GM13976 (cell line): ENCODE measurements at regions not wholly inside any gene's neighbourhood (a gene's known extent, or its start where the extent isn't known, plus 50 kb on each side); places are given as distances from the start of the nearest gene placed in this dataset.
"Not testable (repeated sequence)": the region's sequence is repeated elsewhere in the genome, so short reads cannot be mapped to it uniquely, and the experiment has no call there.

ENCODE experiments used
- DNase-seq: peaks from one replicate; pipeline ENCODE4 v3.0.0; 2012; ENCODE audit warnings: low spot score
- in situ Hi-C: fragments of 300-500 bp; cut with MboI; formaldehyde crosslinking; loops from one replicate; pipeline ENCODE4 v1.12.0; 2022; ENCODE audit warnings: low sequenced_read_pairs, mixed read lengths, inconsistent platforms; ENCODE audit not compliant: unreplicated experiment
- TF ChIP-seq, protein P1 (sequence below): IDR thresholded peaks from 2 replicates; pipeline ENCODE4 v1.5.1; 2012; ENCODE audit warnings: borderline replicate concordance, mild to moderate bottlenecking; ENCODE audit not compliant: insufficient read depth; ENCODE audit errors: extremely low read depth, missing control alignments, control extremely low read depth

DNA sequence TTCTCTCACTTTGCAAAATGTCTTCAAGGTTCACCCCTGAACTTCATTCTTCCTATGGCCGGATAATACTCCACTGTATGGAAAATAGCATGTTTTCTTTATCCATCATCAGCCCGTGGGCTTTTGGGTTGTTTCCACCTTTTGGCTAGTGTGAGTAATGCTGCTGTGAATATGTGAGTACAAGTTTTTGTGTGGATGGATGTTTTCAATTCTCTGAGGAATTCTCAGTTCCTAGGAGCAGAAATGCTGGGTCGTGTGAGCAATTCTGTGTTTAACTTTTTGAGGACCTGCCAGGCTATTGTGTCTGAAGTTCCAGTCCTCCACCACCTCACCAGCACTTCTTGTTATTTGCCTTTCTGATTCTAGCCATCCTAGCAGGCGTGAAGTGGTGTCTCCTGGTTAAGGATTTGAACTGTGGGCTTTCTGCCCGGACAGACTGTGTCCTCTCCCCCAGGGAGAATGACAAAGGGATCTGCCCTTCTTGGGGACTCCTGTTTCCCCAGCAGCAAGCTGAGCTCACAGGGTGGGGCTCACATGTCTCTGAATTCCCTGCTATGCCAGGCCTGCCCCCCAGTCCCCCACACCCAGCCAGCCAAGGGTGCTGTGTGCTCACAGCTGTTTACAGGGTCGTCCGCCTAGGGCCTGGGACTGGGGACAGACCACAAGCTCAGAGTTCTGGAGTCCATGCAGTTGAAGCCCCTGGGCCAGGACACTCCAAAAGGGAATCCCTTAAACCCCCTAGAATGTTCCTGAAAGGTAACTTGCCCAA is 92.2 kb upstream of the CIBAR2 start:
- no peak for DNase-seq
- in situ Hi-C loops, result no loop called here

GRCh38 chr16:85205257-85205656 is 93.0 kb upstream of the CIBAR2 start:
- in situ Hi-C loops, DNase-seq: not testable (repeated sequence)

More for the DNA sequence above, 92.2 kb upstream of the CIBAR2 start:
- TF ChIP-seq, protein P1, sequence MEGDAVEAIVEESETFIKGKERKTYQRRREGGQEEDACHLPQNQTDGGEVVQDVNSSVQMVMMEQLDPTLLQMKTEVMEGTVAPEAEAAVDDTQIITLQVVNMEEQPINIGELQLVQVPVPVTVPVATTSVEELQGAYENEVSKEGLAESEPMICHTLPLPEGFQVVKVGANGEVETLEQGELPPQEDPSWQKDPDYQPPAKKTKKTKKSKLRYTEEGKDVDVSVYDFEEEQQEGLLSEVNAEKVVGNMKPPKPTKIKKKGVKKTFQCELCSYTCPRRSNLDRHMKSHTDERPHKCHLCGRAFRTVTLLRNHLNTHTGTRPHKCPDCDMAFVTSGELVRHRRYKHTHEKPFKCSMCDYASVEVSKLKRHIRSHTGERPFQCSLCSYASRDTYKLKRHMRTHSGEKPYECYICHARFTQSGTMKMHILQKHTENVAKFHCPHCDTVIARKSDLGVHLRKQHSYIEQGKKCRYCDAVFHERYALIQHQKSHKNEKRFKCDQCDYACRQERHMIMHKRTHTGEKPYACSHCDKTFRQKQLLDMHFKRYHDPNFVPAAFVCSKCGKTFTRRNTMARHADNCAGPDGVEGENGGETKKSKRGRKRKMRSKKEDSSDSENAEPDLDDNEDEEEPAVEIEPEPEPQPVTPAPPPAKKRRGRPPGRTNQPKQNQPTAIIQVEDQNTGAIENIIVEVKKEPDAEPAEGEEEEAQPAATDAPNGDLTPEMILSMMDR, result no peak

DNA sequence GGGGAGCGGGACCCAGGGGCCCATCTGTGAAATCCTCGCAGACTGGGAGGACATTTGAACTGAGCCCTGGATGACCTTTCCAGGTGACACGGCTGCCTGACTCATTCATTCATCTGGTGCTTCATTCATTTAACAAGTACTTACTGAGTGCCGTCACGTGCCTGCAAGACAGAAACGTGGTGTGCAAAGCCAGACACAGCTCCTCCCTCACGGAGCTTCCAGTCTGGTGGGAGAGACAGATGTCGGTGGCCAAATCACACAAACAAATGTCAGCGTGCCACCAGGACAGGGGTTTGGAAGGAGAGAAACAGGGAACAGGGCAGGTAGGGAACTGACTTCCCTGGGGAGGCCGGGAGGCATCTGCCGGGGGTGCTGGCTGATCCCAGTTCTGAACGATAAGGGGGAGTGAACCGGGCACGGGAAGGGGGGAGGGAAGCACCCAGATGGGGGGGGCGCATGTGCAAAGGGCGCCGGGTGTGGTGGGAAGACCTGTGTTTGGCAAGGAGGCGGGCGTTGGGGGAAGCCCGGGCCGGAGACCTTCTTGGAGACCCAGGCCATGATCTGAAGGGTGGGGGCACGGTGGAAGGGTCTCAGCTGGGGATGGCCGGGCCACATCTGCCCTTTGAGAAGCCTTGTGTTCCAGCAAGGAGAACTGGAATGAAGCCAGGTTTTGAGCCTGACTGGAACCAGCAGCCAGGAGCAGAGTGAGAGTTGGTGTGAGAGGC is 93.6 kb upstream of the CIBAR2 start:
- in situ Hi-C loops, result no loop called here
- TF ChIP-seq, protein P1, result no peak
- DNase-seq, result no peak

- in situ Hi-C loops, result no loop called here
- DNase-seq, result no peak
- TF ChIP-seq, protein P1, result no peak
Measured at GRCh38 chr16:85206472-85207356, 94.4 kb upstream of the CIBAR2 start.

- in situ Hi-C loops, result no loop called here
- no peak for DNase-seq
- TF ChIP-seq, protein P1, result no peak
Measured at GRCh38 chr16:85207357-85207921, 95.2 kb upstream of the CIBAR2 start.

DNA sequence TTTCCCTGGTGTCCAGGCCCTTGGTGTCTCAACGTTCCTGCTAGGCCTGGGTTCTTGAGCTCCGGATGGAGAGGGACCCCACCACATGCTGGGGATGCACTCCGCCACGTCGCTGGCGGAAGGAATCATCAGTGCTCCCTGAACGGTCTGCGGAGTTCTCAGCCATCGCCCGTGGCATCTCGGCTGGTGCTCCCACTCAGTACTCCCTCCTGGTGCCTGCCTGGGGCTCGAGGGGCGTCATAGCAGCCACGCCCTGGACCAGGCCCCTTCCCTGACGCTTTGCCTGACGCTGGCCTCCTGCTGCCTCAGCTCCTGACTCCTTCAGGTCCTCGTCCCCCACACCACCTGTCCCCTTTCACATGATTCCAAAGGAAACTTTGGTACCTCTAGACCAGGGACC is 95.9 kb upstream of the CIBAR2 start:
- in situ Hi-C loops, result no loop called here
- DNase-seq, result no peak
- TF ChIP-seq, protein P1, result no peak
